GM23338 (cell line): ENCODE measurements at regions not wholly inside any gene's neighbourhood (a gene's known extent, or its start where the extent isn't known, plus 50 kb on each side); places are given as distances from the start of the nearest gene placed in this dataset.

Experiments
- ATAC-seq: fragments of 200-7000 bp; cut with Tn5 transposase; 3 replicates; pipeline ENCODE4 v1.9.1; 2020
- DNase-seq: peaks from one replicate; pipeline ENCODE4 v3.0.0-alpha.2; 2015; ENCODE audit warnings: low spot score
- H2AFZ ChIP-seq: fragments of 200-600 bp; sonication (generic); 2 replicates; pipeline ENCODE4 v1.8.0; 2016; ENCODE audit warnings: antibody characterized with exemption, mild to moderate bottlenecking, moderate library complexity
- H3F3A ChIP-seq: fragments of 200-600 bp; sonication (generic); replicated peaks from 2 replicates; pipeline ENCODE4 v1.8.0; 2017; ENCODE audit warnings: antibody characterized with exemption, mixed run types, low read depth
- H3K27ac ChIP-seq: fragments of 200-600 bp; sonication (generic); 2 replicates; pipeline ENCODE4 v1.6.1; 2016; ENCODE audit warnings: low read depth
- H3K27me3 ChIP-seq: fragments of 200-600 bp; sonication (generic); 2 replicates; pipeline ENCODE4 v1.8.0; 2016; ENCODE audit warnings: mild to moderate bottlenecking, mixed run types, moderate library complexity; ENCODE audit not compliant: insufficient read depth
- H3K36me3 ChIP-seq: fragments of 200-600 bp; sonication (generic); 2 replicates; pipeline ENCODE4 v1.8.0; 2016; ENCODE audit warnings: mild to moderate bottlenecking; ENCODE audit not compliant: insufficient read depth
- H3K4me1 ChIP-seq: fragments of 200-600 bp; sonication (generic); 2 replicates; pipeline ENCODE4 v1.8.0; 2016; ENCODE audit warnings: mild to moderate bottlenecking, moderate library complexity; ENCODE audit not compliant: insufficient read depth
- H3K4me2 ChIP-seq: fragments of 200-600 bp; sonication (generic); 2 replicates; pipeline ENCODE4 v1.7.1; 2017; ENCODE audit warnings: mixed run types
- H3K4me3 ChIP-seq: fragments of 200-600 bp; sonication (generic); 2 replicates; pipeline ENCODE4 v1.6.1; 2016; ENCODE audit warnings: mixed run types
- H3K79me2 ChIP-seq: fragments of 200-600 bp; sonication (generic); replicated peaks from 2 replicates; pipeline ENCODE4 v1.8.0; 2017; ENCODE audit warnings: mild to moderate bottlenecking; ENCODE audit not compliant: insufficient read depth
- H3K9me2 ChIP-seq: fragments of 200-600 bp; sonication (generic); 2 replicates; pipeline ENCODE4 v1.8.0; 2017; ENCODE audit not compliant: insufficient read depth
- H4K20me1 ChIP-seq: fragments of 200-600 bp; sonication (generic); replicated peaks from 2 replicates; pipeline ENCODE4 v1.8.0; 2017; ENCODE audit warnings: mild to moderate bottlenecking; ENCODE audit not compliant: insufficient read depth
- H3K27ac Mint-ChIP-seq: 2 replicates; pipeline ENCODE4 v1.8.0; 2020; ENCODE audit warnings: inconsistent platforms, mild to moderate bottlenecking, moderate library complexity, mixed read lengths
- H3K27me3 Mint-ChIP-seq: 3 replicates; pipeline ENCODE4 v1.8.0; 2022; ENCODE audit warnings: low read depth, mild to moderate bottlenecking, moderate library complexity, mixed read lengths, inconsistent platforms; ENCODE audit not compliant: insufficient read depth, poor library complexity
- H3K36me3 Mint-ChIP-seq: 3 replicates; pipeline ENCODE4 v1.8.0; 2021; ENCODE audit warnings: low read depth, mild to moderate bottlenecking, inconsistent platforms, moderate library complexity, mixed read lengths
- H3K4me1 Mint-ChIP-seq: 3 replicates; pipeline ENCODE4 v1.8.0; 2020; ENCODE audit warnings: mild to moderate bottlenecking, inconsistent platforms, mixed read lengths
- H3K4me3 Mint-ChIP-seq: 3 replicates; pipeline ENCODE4 v1.8.0; 2021; ENCODE audit warnings: moderate library complexity, mild to moderate bottlenecking, inconsistent platforms, mixed read lengths
- H3K9me3 Mint-ChIP-seq: 3 replicates; pipeline ENCODE4 v1.8.0; 2020; ENCODE audit warnings: moderate library complexity, mild to moderate bottlenecking, inconsistent platforms, mixed read lengths
- CREB1 ChIP-seq: fragments of 250-450 bp; sonication (Bioruptor Pico); IDR thresholded peaks from 2 replicates; pipeline ENCODE4 v1.5.0; 2020; ENCODE audit warnings: low read depth, mild to moderate bottlenecking, moderate library complexity
- CTCF ChIP-seq, 2 experiments: fragments of 200-600 bp in 1 of 2; sonication (generic) in 1 of 2; conservative IDR thresholded peaks; 2 replicates each; pipeline versions ENCODE4 v1.5.1 to v1.6.1; 2016 to 2017; ENCODE audit warnings: antibody characterized with exemption in 2 of 2, low read depth in 2 of 2, mild to moderate bottlenecking in 2 of 2, moderate library complexity in 1 of 2
- ETS1 ChIP-seq: IDR thresholded peaks from 2 replicates; pipeline ENCODE4 v1.6.1; 2016; ENCODE audit warnings: antibody characterized with exemption
- EZH2 ChIP-seq: fragments of 200-600 bp; sonication (generic); IDR thresholded peaks from one replicate; pipeline ENCODE4 v1.8.0; 2017; ENCODE audit warnings: antibody characterized with exemption, mild to moderate bottlenecking, low read depth; ENCODE audit not compliant: unreplicated experiment
- EZH2phosphoT487 ChIP-seq: fragments of 200-600 bp; sonication (generic); IDR thresholded peaks from one replicate; pipeline ENCODE4 v1.8.1; 2018; ENCODE audit warnings: antibody characterized with exemption; ENCODE audit not compliant: unreplicated experiment
- JUNB ChIP-seq: IDR thresholded peaks from one replicate; pipeline ENCODE4 v1.6.1; 2016; ENCODE audit warnings: antibody characterized with exemption; ENCODE audit not compliant: unreplicated experiment
- NANOG ChIP-seq: IDR thresholded peaks from 2 replicates; pipeline ENCODE4 v1.6.1; 2016; ENCODE audit warnings: antibody characterized with exemption, borderline replicate concordance
- POLR2AphosphoS5 ChIP-seq: IDR thresholded peaks from 2 replicates; pipeline ENCODE4 v1.6.1; 2016; ENCODE audit warnings: antibody characterized with exemption, low read depth
- REST ChIP-seq: IDR thresholded peaks from one replicate; pipeline ENCODE4 v1.6.1; 2018; ENCODE audit warnings: antibody characterized with exemption; ENCODE audit not compliant: unreplicated experiment
- STAT1 ChIP-seq: IDR thresholded peaks from one replicate; pipeline ENCODE4 v1.6.1; 2016; ENCODE audit warnings: antibody characterized with exemption; ENCODE audit not compliant: unreplicated experiment
- ZNF114 ChIP-seq: fragments of 250-450 bp; sonication (Bioruptor Pico); IDR thresholded peaks from 2 replicates; pipeline ENCODE4 v1.5.0; 2020; ENCODE audit warnings: mild to moderate bottlenecking, moderate library complexity
- ZNF331 ChIP-seq: fragments of 250-450 bp; sonication (Bioruptor Pico); IDR thresholded peaks from 2 replicates; pipeline ENCODE4 v1.5.0; 2020; ENCODE audit warnings: low read depth, mild to moderate bottlenecking, moderate library complexity
- TF ChIP-seq, protein P1 (sequence below): fragments of 250-450 bp; sonication (Bioruptor Pico); IDR thresholded peaks from 2 replicates; pipeline ENCODE4 v1.5.0; 2020; ENCODE audit warnings: mild to moderate bottlenecking, moderate library complexity

GRCh38 chr4:151948351-151949016, 187.7 kb upstream of the GATB start:
- Histone ChIP-seq H2AFZ (no peak overlapping the region), H3K27me3 (no peaks in the 10 kb centered on the region), H3K4me2 (no peak overlapping the region), H3K36me3 (peaks cover 15% of the 10 kb centered on the region; the same call in 1 of the 2 replicates), H3K4me1 (no peaks in the 10 kb centered on the region), H3K9me2 (0 out of 2 replicates have a peak, but pooled peaks cover 3% of the 10 kb centered on the region), H3K79me2 (no peaks in the 10 kb centered on the region), H3K4me3 (no peak overlapping the region), H4K20me1 (no peaks in the 10 kb centered on the region), H3K27ac (no peak overlapping the region), H3F3A (no peaks in the 10 kb centered on the region)
- peaks cover 24% of the 10 kb centered on the region for H3K36me3 Mint-ChIP-seq
- DNase-seq (no peak), ATAC-seq (no peak)
- H3K27me3 Mint-ChIP-seq, result peaks cover 5% of the 10 kb centered on the region
- H3K4me3 Mint-ChIP-seq, result no peak overlapping the region
- TF ChIP-seq EZH2phosphoT487 (no peak), NANOG (no peak), REST (no peak), EZH2 (no peak), CREB1 (CRISPR knock-in tag) (no peak), ZNF114 (CRISPR knock-in tag) (no peak), CTCF (conservative IDR thresholded peaks at IDR 0.05; ENCODE audit: low read depth in 2 of 2) (no peak), POLR2AphosphoS5 (no peak), STAT1 (no peak), JUNB (no peak), ZNF331 (no peak), ETS1 (no peak)
- TF ChIP-seq, protein P1, sequence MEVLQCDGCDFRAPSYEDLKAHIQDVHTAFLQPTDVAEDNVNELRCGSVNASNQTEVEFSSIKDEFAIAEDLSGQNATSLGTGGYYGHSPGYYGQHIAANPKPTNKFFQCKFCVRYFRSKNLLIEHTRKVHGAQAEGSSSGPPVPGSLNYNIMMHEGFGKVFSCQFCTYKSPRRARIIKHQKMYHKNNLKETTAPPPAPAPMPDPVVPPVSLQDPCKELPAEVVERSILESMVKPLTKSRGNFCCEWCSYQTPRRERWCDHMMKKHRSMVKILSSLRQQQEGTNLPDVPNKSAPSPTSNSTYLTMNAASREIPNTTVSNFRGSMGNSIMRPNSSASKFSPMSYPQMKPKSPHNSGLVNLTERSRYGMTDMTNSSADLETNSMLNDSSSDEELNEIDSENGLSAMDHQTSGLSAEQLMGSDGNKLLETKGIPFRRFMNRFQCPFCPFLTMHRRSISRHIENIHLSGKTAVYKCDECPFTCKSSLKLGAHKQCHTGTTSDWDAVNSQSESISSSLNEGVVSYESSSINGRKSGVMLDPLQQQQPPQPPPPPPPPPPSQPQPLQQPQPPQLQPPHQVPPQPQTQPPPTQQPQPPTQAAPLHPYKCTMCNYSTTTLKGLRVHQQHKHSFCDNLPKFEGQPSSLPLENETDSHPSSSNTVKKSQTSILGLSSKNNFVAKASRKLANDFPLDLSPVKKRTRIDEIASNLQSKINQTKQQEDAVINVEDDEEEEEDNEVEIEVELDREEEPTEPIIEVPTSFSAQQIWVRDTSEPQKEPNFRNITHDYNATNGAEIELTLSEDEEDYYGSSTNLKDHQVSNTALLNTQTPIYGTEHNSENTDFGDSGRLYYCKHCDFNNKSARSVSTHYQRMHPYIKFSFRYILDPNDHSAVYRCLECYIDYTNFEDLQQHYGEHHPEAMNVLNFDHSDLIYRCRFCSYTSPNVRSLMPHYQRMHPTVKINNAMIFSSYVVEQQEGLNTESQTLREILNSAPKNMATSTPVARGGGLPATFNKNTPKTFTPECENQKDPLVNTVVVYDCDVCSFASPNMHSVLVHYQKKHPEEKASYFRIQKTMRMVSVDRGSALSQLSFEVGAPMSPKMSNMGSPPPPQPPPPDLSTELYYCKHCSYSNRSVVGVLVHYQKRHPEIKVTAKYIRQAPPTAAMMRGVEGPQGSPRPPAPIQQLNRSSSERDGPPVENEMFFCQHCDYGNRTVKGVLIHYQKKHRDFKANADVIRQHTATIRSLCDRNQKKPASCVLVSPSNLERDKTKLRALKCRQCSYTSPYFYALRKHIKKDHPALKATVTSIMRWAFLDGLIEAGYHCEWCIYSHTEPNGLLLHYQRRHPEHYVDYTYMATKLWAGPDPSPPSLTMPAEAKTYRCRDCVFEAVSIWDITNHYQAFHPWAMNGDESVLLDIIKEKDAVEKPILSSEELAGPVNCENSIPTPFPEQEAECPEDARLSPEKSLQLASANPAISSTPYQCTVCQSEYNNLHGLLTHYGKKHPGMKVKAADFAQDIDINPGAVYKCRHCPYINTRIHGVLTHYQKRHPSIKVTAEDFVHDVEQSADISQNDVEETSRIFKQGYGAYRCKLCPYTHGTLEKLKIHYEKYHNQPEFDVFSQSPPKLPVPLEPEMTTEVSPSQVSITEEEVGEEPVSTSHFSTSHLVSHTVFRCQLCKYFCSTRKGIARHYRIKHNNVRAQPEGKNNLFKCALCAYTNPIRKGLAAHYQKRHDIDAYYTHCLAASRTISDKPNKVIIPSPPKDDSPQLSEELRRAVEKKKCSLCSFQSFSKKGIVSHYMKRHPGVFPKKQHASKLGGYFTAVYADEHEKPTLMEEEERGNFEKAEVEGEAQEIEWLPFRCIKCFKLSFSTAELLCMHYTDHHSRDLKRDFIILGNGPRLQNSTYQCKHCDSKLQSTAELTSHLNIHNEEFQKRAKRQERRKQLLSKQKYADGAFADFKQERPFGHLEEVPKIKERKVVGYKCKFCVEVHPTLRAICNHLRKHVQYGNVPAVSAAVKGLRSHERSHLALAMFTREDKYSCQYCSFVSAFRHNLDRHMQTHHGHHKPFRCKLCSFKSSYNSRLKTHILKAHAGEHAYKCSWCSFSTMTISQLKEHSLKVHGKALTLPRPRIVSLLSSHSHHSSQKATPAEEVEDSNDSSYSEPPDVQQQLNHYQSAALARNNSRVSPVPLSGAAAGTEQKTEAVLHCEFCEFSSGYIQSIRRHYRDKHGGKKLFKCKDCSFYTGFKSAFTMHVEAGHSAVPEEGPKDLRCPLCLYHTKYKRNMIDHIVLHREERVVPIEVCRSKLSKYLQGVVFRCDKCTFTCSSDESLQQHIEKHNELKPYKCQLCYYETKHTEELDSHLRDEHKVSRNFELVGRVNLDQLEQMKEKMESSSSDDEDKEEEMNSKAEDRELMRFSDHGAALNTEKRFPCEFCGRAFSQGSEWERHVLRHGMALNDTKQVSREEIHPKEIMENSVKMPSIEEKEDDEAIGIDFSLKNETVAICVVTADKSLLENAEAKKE (CRISPR knock-in tag), result no peak
- no peak overlapping the region for H3K27ac Mint-ChIP-seq
- no peaks in the 10 kb centered on the region for H3K4me1 Mint-ChIP-seq
- peaks cover 45% of the 10 kb centered on the region for H3K9me3 Mint-ChIP-seq
